Gastrocnemius medialis (tissue), 4 donors: ENCODE measurements at regions not wholly inside any gene's neighbourhood (a gene's known extent, or its start where the extent isn't known, plus 50 kb on each side); places are given as distances from the start of the nearest gene placed in this dataset.

Experiments
- CTCF ChIP-seq, 5 experiments: fragments of 450-650 bp in 3 of 5; fragments of 200-600 bp in 2 of 5; sonication (generic) in 2 of 5; IDR thresholded peaks in 4 of 5; conservative IDR thresholded peaks in 1 of 5; 1 replicate in 4 of 5; 2 replicates in 1 of 5; pipeline ENCODE4 v1.5.1; 2016 to 2019; ENCODE audit warnings: antibody characterized with exemption in 5 of 5, mild to moderate bottlenecking in 3 of 5, moderate library complexity in 3 of 5
- POLR2A ChIP-seq, 2 donors: fragments of 450-650 bp; IDR thresholded peaks; one replicate each; pipeline ENCODE4 v1.6.1; 2017; ENCODE audit warnings: antibody characterized with exemption in 2 of 2, mild to moderate bottlenecking in 2 of 2, moderate library complexity in 2 of 2

DNA sequence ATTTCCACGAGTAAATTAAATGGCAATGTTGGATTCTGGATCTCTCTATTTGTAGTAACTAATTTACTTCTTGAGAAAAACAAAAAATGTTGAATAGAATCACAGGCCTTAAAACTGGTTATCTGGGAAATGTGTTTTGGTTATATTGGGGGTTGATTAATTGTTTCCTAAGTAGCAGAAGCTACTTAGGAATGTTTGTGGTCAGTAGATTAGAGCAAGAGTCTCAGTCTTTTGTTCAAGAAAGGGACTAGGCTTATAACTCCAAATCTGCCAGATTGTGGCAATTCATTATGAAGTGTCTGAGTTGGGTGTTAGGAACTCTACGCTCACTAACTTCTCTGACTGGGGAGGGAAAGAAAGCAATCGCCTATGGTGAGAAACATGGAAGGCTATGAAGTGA lies 244.3 kb upstream of the PHYHIPL start:
- TF ChIP-seq CTCF (IDR thresholded peaks at IDR 0.05 in 4 of 5, conservative IDR thresholded peaks at IDR 0.05 in 1 of 5): no peak
- TF ChIP-seq POLR2A (IDR thresholded peaks at IDR 0.05): no peak
